PC-9 (cell line): ENCODE measurements at regions not wholly inside any gene's neighbourhood (a gene's known extent, or its start where the extent isn't known, plus 50 kb on each side); places are given as distances from the start of the nearest gene placed in this dataset.

Source experiments
- CTCF ChIP-seq: fragments of 200-600 bp; sonication (generic); conservative IDR thresholded peaks from 2 replicates; pipeline ENCODE4 v1.6.1; 2017; ENCODE audit warnings: mixed run types, antibody characterized with exemption, mild to moderate bottlenecking, moderate library complexity
- EZH2 ChIP-seq: fragments of 200-600 bp; sonication (generic); IDR thresholded peaks from 2 replicates; pipeline ENCODE4 v1.8.0; 2017; ENCODE audit warnings: antibody characterized with exemption, low read depth

GRCh38 chr18:39500306-39500705 lies 1934.7 kb upstream of the CELF4 start:
- TF ChIP-seq CTCF (no peak), EZH2 (no peak)
